ENCODE measurements at regions not wholly inside any gene's neighbourhood (a gene's known extent, or its start where the extent isn't known, plus 50 kb on each side); places are given as distances from the start of the nearest gene placed in this dataset.
"Not testable (repeated sequence)": the region's sequence is repeated elsewhere in the genome, so short reads cannot be mapped to it uniquely, and the experiment has no call there.

DNA sequence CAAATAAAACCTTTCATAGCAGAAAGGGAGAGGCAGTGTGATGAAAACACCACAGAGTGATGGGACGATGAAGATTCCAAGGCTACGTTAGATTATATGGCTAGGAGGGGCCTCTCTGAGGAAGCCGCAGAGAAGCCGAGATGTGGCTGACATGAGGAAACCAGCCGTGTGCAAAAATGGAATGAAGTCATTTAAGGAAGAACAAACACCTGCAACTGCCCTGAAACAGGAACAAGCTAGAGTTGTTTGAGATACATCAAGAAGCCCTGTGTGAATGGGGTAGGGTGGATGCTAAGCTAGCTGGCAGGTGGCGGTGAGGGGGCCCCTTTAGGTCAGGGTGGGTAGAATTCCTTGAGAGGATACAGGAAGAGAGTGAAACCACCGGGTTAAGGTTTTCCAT is 129.5 kb downstream of the KLF6 start:
- H3K4me1 ChIP-seq (ENCODE audit: control insufficient read depth, insufficient read depth, low read length), result peaks cover 6% of the 10 kb centered on the region
- H3K36me3 ChIP-seq (ENCODE audit: control insufficient read depth, insufficient read depth, low read length, severe bottlenecking), result no peaks in the 10 kb centered on the region
- no peaks in the 10 kb centered on the region for H3K9me3 ChIP-seq (ENCODE audit: control insufficient read depth, low read length)
- no peak overlapping the region for H3K9ac ChIP-seq (ENCODE audit: low read length)
- peaks cover 6% of the 10 kb centered on the region for H3K27me3 ChIP-seq (replicated peaks; ENCODE audit: control insufficient read depth, insufficient read depth, low read length)
- H3K4me3 ChIP-seq (ENCODE audit: low read length), result no peak overlapping the region
- DNase-seq (ENCODE audit: low read depth), result no peak

GRCh38 chr10:3654980-3655379 is 130.0 kb downstream of the KLF6 start:
- DNase-seq (ENCODE audit: low read depth), result no peak
- no peak overlapping the region for H3K4me3 ChIP-seq (ENCODE audit: low read length)

GRCh38 chr10:3654496-3654895 is 130.5 kb downstream of the KLF6 start:
- Histone ChIP-seq H3K9ac (ENCODE audit: low read length) (no peak overlapping the region), H3K36me3 (ENCODE audit: control insufficient read depth, insufficient read depth, low read length, severe bottlenecking) (no peaks in the 10 kb centered on the region), H3K9me3 (ENCODE audit: control insufficient read depth, low read length) (no peaks in the 10 kb centered on the region), H3K4me3 (ENCODE audit: low read length) (no peak overlapping the region), H3K4me1 (ENCODE audit: control insufficient read depth, insufficient read depth, low read length) (peaks cover 6% of the 10 kb centered on the region), H3K27me3 (replicated peaks; ENCODE audit: control insufficient read depth, insufficient read depth, low read length) (peaks cover 6% of the 10 kb centered on the region)
- peak; percentile 34 for DNase-seq (ENCODE audit: low read depth)

More at GRCh38 chr10:3654980-3655379, 130.0 kb downstream of the KLF6 start:
- H3K9me3 ChIP-seq (ENCODE audit: control insufficient read depth, low read length), result no peaks in the 10 kb centered on the region
- peaks cover 6% of the 10 kb centered on the region for H3K27me3 ChIP-seq (replicated peaks; ENCODE audit: control insufficient read depth, insufficient read depth, low read length)
- no peaks in the 10 kb centered on the region for H3K36me3 ChIP-seq (ENCODE audit: control insufficient read depth, insufficient read depth, low read length, severe bottlenecking)
- H3K4me1 ChIP-seq (ENCODE audit: control insufficient read depth, insufficient read depth, low read length), result peaks cover 6% of the 10 kb centered on the region
- no peak overlapping the region for H3K9ac ChIP-seq (ENCODE audit: low read length)

DNA sequence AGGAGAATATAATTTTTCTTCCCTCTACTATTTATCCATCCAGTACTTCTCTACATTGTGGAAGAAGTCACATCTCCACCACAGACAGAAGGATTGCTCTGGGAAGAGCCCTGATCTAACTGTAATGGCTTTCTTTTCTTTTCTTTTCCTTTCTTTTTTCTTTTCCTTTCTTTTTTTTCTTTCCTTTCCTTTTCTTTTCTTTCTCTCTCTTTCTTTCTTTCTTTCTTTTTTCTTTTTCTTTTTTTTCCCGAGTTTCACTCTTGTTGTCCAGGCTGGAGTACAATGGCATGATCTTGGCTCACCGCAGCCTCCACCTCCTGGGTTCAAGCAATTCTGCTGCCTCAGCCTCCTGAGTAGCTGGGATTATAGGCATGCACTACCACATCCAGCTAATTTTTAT is 131.7 kb downstream of the KLF6 start:
- Histone ChIP-seq H3K4me3 (ENCODE audit: low read length) (peak overlapping the region; percentile 79), H3K9ac (ENCODE audit: low read length) (peak overlapping the region; percentile 67)
- not testable (repeated sequence) for DNase-seq (ENCODE audit: low read depth); H3K9me3 ChIP-seq (ENCODE audit: control insufficient read depth, low read length); H3K27me3 ChIP-seq (replicated peaks; ENCODE audit: control insufficient read depth, insufficient read depth, low read length); H3K36me3 ChIP-seq (ENCODE audit: control insufficient read depth, insufficient read depth, low read length, severe bottlenecking); H3K4me1 ChIP-seq (ENCODE audit: control insufficient read depth, insufficient read depth, low read length)

GRCh38 chr10:3652886-3653285 is 132.1 kb downstream of the KLF6 start:
- peak overlapping the region; percentile 67 for H3K9ac ChIP-seq (ENCODE audit: low read length)
- H3K36me3 ChIP-seq (ENCODE audit: control insufficient read depth, insufficient read depth, low read length, severe bottlenecking), result no peaks in the 10 kb centered on the region
- no peaks in the 10 kb centered on the region for H3K9me3 ChIP-seq (ENCODE audit: control insufficient read depth, low read length)
- H3K4me1 ChIP-seq (ENCODE audit: control insufficient read depth, insufficient read depth, low read length), result peaks cover 6% of the 10 kb centered on the region
- H3K27me3 ChIP-seq (replicated peaks; ENCODE audit: control insufficient read depth, insufficient read depth, low read length), result peaks cover 6% of the 10 kb centered on the region
- peak overlapping the region; percentile 79 for H3K4me3 ChIP-seq (ENCODE audit: low read length)
- no peak for DNase-seq (ENCODE audit: low read depth)

DNA sequence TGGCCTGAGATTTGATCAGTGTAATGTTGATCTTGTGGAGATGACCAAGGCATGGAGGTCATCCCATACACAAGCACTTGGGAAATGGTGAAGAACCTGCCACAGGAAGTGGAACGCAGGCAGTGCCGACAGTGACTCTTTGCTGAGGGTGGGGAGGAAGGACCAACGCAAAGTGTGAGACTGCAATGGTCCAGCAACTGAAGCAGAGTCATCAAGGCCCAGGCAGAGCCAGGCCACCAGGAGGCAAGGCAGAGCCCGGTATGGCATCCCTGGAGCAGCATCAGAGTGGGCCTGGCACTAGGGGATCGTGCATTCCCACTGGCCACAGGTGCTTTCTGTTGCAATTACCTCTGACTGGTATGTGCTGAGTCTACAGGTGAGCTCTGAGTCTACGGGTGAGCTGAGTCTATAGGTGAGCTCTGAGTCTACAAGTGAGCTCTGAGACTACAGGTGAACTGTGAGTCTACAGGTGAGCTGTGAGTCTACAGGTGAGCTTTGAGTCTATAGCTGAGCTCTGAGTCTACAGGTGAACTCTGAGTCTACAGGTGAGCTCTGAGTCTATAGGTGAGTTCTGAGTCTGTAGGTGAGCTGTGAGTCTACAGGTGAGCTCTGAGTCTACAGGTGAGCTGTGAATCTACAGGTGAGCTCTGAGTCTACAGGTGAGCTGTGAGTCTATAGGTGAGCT is 132.9 kb downstream of the KLF6 start:
- no peaks in the 10 kb centered on the region for H3K36me3 ChIP-seq (ENCODE audit: control insufficient read depth, insufficient read depth, low read length, severe bottlenecking)
- no peak overlapping the region for H3K4me3 ChIP-seq (ENCODE audit: low read length)
- peaks cover 6% of the 10 kb centered on the region for H3K27me3 ChIP-seq (replicated peaks; ENCODE audit: control insufficient read depth, insufficient read depth, low read length)
- DNase-seq (ENCODE audit: low read depth), result no peak
- no peaks in the 10 kb centered on the region for H3K9me3 ChIP-seq (ENCODE audit: control insufficient read depth, low read length)
- H3K9ac ChIP-seq (ENCODE audit: low read length), result no peak overlapping the region
- H3K4me1 ChIP-seq (ENCODE audit: control insufficient read depth, insufficient read depth, low read length), result peaks cover 6% of the 10 kb centered on the region

DNA sequence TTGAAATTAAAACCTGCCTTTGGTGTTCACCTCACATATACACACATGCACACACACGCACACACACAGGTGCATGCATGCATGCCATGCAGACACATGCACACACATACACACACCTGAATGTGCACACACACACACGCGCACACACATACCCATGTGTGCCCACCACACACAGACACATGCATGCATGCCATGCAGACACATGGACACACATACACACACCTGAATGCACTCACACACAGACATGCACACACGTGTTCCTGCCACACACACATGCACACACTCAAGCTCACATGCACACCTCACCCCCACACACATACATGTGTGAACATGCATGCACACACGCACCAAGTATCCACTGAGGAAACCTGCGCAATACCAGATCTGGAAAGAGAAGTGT is 136.4 kb downstream of the KLF6 start:
- Histone ChIP-seq H3K4me1 (ENCODE audit: control insufficient read depth, insufficient read depth, low read length) (no peaks in the 10 kb centered on the region), H3K4me3 (ENCODE audit: low read length) (no peak overlapping the region), H3K9ac (ENCODE audit: low read length) (no peak overlapping the region)

DNA sequence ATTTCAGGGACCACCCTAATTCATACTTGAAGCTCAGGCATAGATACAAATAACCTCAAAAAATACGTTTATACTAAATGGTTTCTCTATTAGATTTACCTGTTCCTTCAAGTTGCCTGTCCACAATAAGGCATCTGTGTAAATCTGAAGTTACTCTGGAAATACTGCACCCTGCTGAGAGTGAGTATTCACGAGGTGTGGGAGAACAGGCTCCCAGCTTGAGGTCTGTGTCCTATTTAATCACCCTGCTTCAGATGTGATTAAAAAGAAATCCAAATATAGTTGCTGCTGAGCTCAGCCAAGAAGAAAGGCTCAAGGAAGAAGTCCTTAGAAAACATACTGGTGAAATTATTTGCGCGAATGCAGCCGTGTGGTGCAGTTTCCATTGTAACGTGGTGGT is 136.8 kb downstream of the KLF6 start:
- no peak overlapping the region for H3K4me3 ChIP-seq (ENCODE audit: low read length)
- DNase-seq (ENCODE audit: low read depth), result no peak

More for the DNA sequence above, 136.4 kb downstream of the KLF6 start:
- Histone ChIP-seq H3K9me3 (ENCODE audit: control insufficient read depth, low read length) (no peaks in the 10 kb centered on the region), H3K36me3 (ENCODE audit: control insufficient read depth, insufficient read depth, low read length, severe bottlenecking) (no peaks in the 10 kb centered on the region), H3K27me3 (replicated peaks; ENCODE audit: control insufficient read depth, insufficient read depth, low read length) (no peaks in the 10 kb centered on the region)
- no peak for DNase-seq (ENCODE audit: low read depth)

GRCh38 chr10:3647074-3647473 is 137.9 kb downstream of the KLF6 start:
- H3K36me3 ChIP-seq (ENCODE audit: control insufficient read depth, insufficient read depth, low read length, severe bottlenecking), result no peaks in the 10 kb centered on the region
- H3K4me3 ChIP-seq (ENCODE audit: low read length), result no peak overlapping the region
- no peak for DNase-seq (ENCODE audit: low read depth)
- H3K9ac ChIP-seq (ENCODE audit: low read length), result no peak overlapping the region
- H3K4me1 ChIP-seq (ENCODE audit: control insufficient read depth, insufficient read depth, low read length), result no peaks in the 10 kb centered on the region
- H3K9me3 ChIP-seq (ENCODE audit: control insufficient read depth, low read length), result no peaks in the 10 kb centered on the region
- no peaks in the 10 kb centered on the region for H3K27me3 ChIP-seq (replicated peaks; ENCODE audit: control insufficient read depth, insufficient read depth, low read length)

More for the DNA sequence above, 136.8 kb downstream of the KLF6 start:
- no peaks in the 10 kb centered on the region for H3K9me3 ChIP-seq (ENCODE audit: control insufficient read depth, low read length)
- no peaks in the 10 kb centered on the region for H3K36me3 ChIP-seq (ENCODE audit: control insufficient read depth, insufficient read depth, low read length, severe bottlenecking)
- no peak overlapping the region for H3K9ac ChIP-seq (ENCODE audit: low read length)
- no peaks in the 10 kb centered on the region for H3K4me1 ChIP-seq (ENCODE audit: control insufficient read depth, insufficient read depth, low read length)
- H3K27me3 ChIP-seq (replicated peaks; ENCODE audit: control insufficient read depth, insufficient read depth, low read length), result no peaks in the 10 kb centered on the region

- no peak for DNase-seq (ENCODE audit: low read depth)
- Histone ChIP-seq H3K4me1 (ENCODE audit: control insufficient read depth, insufficient read depth, low read length) (no peaks in the 10 kb centered on the region), H3K4me3 (ENCODE audit: low read length) (no peak overlapping the region)
These were observed 139.6 kb downstream of the KLF6 start for GRCh38 chr10:3645406-3645805.

DNA sequence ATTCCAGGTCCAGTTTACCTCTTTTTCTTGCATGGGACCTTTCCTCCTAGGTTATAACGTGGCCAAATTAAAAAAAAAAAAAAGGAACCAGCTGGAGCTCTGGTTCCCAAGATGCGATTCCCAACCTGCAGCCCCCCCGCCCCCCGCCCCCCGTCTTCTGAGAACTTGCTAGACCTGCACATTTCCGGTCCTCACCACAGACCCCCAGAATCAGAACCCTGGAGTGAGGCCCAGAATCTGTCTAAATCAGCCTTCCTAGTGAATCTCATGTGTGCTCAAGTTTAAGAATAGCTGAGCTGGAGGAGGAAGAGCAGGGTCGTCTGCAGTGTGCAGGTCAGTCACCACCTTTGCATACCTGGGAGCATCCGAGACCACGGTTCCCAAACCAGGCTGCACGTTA is 144.2 kb downstream of the KLF6 start:
- H3K36me3 ChIP-seq (ENCODE audit: control insufficient read depth, insufficient read depth, low read length, severe bottlenecking), result no peaks in the 10 kb centered on the region
- no peaks in the 10 kb centered on the region for H3K9me3 ChIP-seq (ENCODE audit: control insufficient read depth, low read length)
- DNase-seq (ENCODE audit: low read depth), result no peak
- no peak overlapping the region for H3K9ac ChIP-seq (ENCODE audit: low read length)
- no peaks in the 10 kb centered on the region for H3K27me3 ChIP-seq (replicated peaks; ENCODE audit: control insufficient read depth, insufficient read depth, low read length)
- H3K4me1 ChIP-seq (ENCODE audit: control insufficient read depth, insufficient read depth, low read length), result no peaks in the 10 kb centered on the region
- H3K4me3 ChIP-seq (ENCODE audit: low read length), result no peak overlapping the region

More at GRCh38 chr10:3645406-3645805, 139.6 kb downstream of the KLF6 start:
- H3K9ac ChIP-seq (ENCODE audit: low read length), result no peak overlapping the region
- no peaks in the 10 kb centered on the region for H3K9me3 ChIP-seq (ENCODE audit: control insufficient read depth, low read length)
- no peaks in the 10 kb centered on the region for H3K36me3 ChIP-seq (ENCODE audit: control insufficient read depth, insufficient read depth, low read length, severe bottlenecking)
- H3K27me3 ChIP-seq (replicated peaks; ENCODE audit: control insufficient read depth, insufficient read depth, low read length), result no peaks in the 10 kb centered on the region

DNA sequence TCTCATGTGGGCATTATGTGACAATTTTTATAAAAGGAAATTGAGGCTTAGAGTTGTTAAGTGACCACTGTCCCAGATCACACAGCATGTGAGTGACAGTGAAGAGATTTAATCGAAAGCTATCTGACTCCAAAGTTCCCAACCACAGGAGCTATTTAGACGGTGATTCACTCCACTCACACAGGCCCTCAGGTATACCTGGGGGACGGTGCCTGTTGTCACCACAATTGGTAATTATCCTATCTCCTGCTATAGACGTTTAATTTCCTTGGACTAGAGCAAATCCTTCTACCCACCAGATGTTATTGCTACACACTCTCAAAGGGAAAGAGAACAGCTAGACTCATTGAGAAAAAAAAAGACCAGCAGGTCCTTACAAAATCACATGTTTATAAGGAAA is 145.5 kb downstream of the KLF6 start:
- Histone ChIP-seq H3K36me3 (ENCODE audit: control insufficient read depth, insufficient read depth, low read length, severe bottlenecking) (no peaks in the 10 kb centered on the region), H3K27me3 (replicated peaks; ENCODE audit: control insufficient read depth, insufficient read depth, low read length) (no peaks in the 10 kb centered on the region), H3K9me3 (ENCODE audit: control insufficient read depth, low read length) (no peaks in the 10 kb centered on the region), H3K4me3 (ENCODE audit: low read length) (no peak overlapping the region), H3K9ac (ENCODE audit: low read length) (no peak overlapping the region), H3K4me1 (ENCODE audit: control insufficient read depth, insufficient read depth, low read length) (no peaks in the 10 kb centered on the region)
- DNase-seq (ENCODE audit: low read depth), result no peak
